WTC11 (cell line): ENCODE measurements at regions not wholly inside any gene's neighbourhood (a gene's known extent, or its start where the extent isn't known, plus 50 kb on each side); places are given as distances from the start of the nearest gene placed in this dataset.

Experiments used
- NFYB ChIP-seq: sonication (generic); formaldehyde crosslinking; conservative IDR thresholded peaks from 2 replicates; pipeline ENCODE4 v1.8.0; 2022; ENCODE audit warnings: low read depth, missing genetic modification reagents
- TP53 ChIP-seq: sonication (generic); formaldehyde crosslinking; IDR thresholded peaks from 2 replicates; pipeline ENCODE4 v1.8.1; 2023; ENCODE audit warnings: mild to moderate bottlenecking, missing genetic modification reagents

DNA sequence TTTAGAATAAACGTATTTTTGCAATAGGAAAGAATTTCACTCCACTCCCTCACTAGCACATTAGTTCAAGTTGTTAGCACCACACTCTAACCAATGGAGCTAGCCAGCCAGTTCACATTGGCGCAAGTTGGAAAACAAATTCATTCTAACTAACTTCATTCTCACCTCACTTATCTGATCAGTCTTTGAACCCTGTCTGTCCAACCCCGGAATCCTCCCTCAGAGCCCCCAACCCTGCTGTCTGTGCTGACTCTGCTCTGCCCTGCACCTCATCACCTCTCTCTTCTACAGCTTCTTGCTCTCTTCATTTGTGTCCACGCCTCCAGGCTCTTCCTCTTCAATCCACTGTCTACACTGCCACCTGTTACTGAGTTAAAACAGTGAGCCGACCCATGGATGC is 356.5 kb downstream of the IRS1 start:
- no peak for TF ChIP-seq NFYB (CRISPR knock-in tag)
- TF ChIP-seq TP53 (CRISPR knock-in tag), result no peak
